Stimulated activated CD4-positive, alpha-beta T cell treated with anti-CD3 and anti-CD28 coated beads, Interleukin-4, amount 100 ng/mL, for 4 hours (primary cell): ENCODE measurements at regions not wholly inside any gene's neighbourhood (a gene's known extent, or its start where the extent isn't known, plus 50 kb on each side); places are given as distances from the start of the nearest gene placed in this dataset.

Experiments
- DNase-seq, 2 experiments: peaks; one replicate each; pipeline ENCODE4 v3.0.0-alpha.2; 2020

DNA sequence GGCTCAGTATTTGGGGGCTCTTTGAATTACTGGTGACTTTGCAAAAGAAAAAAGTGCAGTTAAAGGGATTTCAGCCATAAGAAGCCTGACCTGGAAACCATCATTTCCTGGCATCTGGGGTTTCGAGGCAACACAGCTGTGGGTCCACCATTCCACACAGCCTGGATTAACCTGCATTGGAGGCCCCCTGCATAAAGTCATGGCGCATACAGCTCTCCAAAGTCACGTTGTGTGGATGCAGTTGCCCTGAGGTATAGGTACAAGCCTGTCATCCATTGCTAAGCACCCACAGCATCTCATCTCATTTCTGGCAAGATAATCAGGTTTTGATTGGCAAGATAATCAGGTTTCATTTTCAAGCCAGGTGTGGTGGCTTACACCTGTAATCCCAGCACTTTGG is 54.5 kb upstream of the TAGAP start:
- no peak for DNase-seq

DNA sequence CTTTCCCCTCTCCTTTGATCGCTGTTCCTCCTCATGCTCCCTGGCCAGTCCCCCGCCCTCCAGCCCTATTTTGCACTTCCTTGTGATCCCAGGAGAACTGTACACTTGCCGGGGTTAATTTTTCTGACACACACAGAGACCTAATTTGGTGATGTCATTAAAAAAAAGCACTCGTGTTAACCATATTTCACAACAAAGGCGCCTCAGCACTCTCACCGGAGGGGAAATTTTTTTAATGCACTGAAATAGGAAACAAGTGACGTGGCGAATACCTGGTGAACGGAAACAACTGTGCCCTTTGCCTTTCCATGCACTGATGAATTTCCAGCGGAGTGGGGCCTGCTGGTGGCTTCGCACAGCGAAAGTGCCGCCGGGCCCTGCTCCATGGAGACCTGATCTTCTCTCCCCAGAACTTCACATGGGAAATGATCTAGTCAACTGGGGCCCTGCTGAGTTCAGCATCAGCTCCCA is 53.9 kb upstream of the TAGAP start:
- peak in 1 of 2 experiments; percentile 81 for DNase-seq

GRCh38 chr6:159097256-159097655 is 52.5 kb upstream of the TAGAP start:
- peak; percentile 61 to 74 for DNase-seq

DNA sequence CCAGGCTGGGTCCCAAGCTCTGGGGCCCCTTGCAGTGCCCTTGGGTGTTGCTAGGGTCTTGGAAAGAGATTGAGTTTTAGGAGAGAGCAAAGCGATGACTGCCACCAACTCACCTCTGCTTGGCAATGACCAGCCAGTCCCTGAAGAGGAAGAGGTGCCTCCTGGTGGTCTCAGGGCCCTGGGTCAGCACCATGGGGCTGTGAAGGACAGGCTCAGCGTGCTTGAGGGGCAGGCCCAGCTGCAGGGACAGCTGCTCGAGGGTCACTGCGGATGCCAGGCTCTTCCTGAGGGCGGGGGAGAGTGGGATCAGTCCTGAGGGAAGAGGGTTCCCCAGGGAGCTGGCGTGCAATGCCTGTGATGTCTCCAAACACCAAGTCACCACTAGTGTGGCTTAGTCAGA is 50.8 kb upstream of the TAGAP start:
- DNase-seq: no peak

- peak; percentile 56 to 61 for DNase-seq
These were observed 49.9 kb upstream of the TAGAP start for GRCh38 chr6:159094444-159095252.
